ENCODE measurements at regions not wholly inside any gene's neighbourhood (a gene's known extent, or its start where the extent isn't known, plus 50 kb on each side); places are given as distances from the start of the nearest gene placed in this dataset.

DNA sequence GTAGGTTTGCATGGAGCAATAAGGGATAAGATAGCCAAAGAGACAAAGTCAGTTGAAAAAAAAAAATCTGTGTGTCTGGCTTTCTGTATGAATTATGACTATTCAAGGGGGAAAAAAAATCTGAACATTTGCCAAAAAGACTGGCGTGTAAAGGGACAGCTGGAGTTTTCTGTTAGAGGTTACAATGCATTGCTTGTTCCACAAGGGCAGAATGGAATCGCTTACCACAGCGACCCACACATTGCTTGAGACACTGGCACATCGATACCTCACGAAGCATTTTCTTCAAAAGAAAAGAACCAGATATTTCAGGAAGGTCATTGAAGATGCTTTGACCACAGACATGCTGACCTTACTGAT lies 327.8 kb downstream of the TMEM167A start:
- Histone ChIP-seq H3K36me3 (ENCODE audit: insufficient read depth, low read length) (no peaks in the 10 kb centered on the region), H3K4me2 (ENCODE audit: low read depth, low read length, poor library complexity, severe bottlenecking) (peak overlapping the region; percentile 58), H2AFZ (ENCODE audit: low read length) (no peak overlapping the region), H3F3A (ENCODE audit: low read depth) (peaks cover 12% of the 10 kb centered on the region; the same call in 1 of the 2 replicates), H3K9me2 (replicated peaks; ENCODE audit: low read depth, low read length) (no peaks in the 10 kb centered on the region), H3K79me2 (ENCODE audit: insufficient read depth, low read length) (no peaks in the 10 kb centered on the region), H3K4me3 (ENCODE audit: low read length, poor library complexity, severe bottlenecking) (peak overlapping the region; percentile 32), H4K20me1 (ENCODE audit: insufficient read depth, low read length, poor library complexity, severe bottlenecking) (no peaks in the 10 kb centered on the region), H3K9ac (ENCODE audit: low read depth, low read length, poor library complexity, severe bottlenecking) (no peak overlapping the region), H3K4me1 (ENCODE audit: insufficient read depth, low read length, poor library complexity, severe bottlenecking) (peaks cover 32% of the 10 kb centered on the region), H3K9me3 (ENCODE audit: insufficient read depth, low read depth, low read length) (peaks cover 9% of the 10 kb centered on the region; the same call in 1 of the 2 replicates), H3K27me3 (ENCODE audit: insufficient read depth, low read length, poor library complexity, severe bottlenecking) (no peaks in the 10 kb centered on the region)
- no peak for TF ChIP-seq EZH2phosphoT487 (IDR thresholded peaks at IDR 0.05; ENCODE audit: borderline replicate concordance)
- TF ChIP-seq CTCF (conservative IDR thresholded peaks at IDR 0.05; ENCODE audit: low read length): no peak

DNA sequence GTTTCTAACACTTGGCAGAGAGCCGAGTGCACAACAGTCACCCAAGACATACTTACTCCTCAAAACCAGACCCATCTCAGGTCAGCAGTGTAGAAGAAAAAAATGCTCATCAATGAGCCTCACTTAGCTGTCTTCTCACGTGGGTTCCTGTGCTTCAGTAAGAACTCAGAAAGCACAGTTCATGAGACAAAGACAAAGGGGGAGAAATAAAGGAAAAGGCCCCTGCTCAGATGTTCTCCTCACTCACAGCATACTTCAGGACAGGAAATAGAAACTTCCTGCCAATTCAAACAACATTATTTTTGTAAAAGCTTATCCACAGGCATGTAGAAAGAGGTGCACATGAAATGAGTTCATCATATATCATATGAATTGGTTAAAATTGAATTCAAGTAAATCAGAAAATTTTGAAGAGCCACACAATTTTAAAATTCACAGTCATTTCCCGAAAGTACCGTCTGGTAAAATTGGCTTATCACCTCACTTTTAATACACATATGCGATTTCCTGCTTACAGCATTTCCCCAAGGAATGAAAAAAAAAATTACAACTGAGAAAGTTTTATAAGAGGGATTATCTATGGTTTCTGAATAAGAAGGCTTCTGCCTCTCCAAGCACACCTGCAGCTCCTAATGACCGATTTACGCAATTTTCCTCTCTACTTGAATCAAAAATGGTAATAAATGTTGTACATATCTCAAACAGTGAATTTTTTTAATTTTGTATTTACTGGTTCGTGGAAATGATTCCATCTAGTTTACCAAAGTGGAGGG lies 328.3 kb downstream of the TMEM167A start:
- H4K20me1 ChIP-seq (ENCODE audit: insufficient read depth, low read length, poor library complexity, severe bottlenecking): no peaks in the 10 kb centered on the region
- H3K9me3 ChIP-seq (ENCODE audit: insufficient read depth, low read depth, low read length): peaks cover 9% of the 10 kb centered on the region; the same call in 1 of the 2 replicates
- peak overlapping the region; percentile 58 for H2AFZ ChIP-seq (ENCODE audit: low read length)
- peak overlapping the region; percentile 21 for H3K9ac ChIP-seq (ENCODE audit: low read depth, low read length, poor library complexity, severe bottlenecking)
- peaks cover 32% of the 10 kb centered on the region for H3K4me1 ChIP-seq (ENCODE audit: insufficient read depth, low read length, poor library complexity, severe bottlenecking)
- no peaks in the 10 kb centered on the region for H3K27me3 ChIP-seq (ENCODE audit: insufficient read depth, low read length, poor library complexity, severe bottlenecking)
- peaks cover 12% of the 10 kb centered on the region; the same call in 1 of the 2 replicates for H3F3A ChIP-seq (ENCODE audit: low read depth)
- peak overlapping the region; percentile 58 for H3K4me2 ChIP-seq (ENCODE audit: low read depth, low read length, poor library complexity, severe bottlenecking)
- no peaks in the 10 kb centered on the region for H3K9me2 ChIP-seq (replicated peaks; ENCODE audit: low read depth, low read length)
- H3K36me3 ChIP-seq (ENCODE audit: insufficient read depth, low read length): no peaks in the 10 kb centered on the region
- peak overlapping the region; percentile 32 for H3K4me3 ChIP-seq (ENCODE audit: low read length, poor library complexity, severe bottlenecking)
- no peaks in the 10 kb centered on the region for H3K79me2 ChIP-seq (ENCODE audit: insufficient read depth, low read length)
- no peak for TF ChIP-seq CTCF (conservative IDR thresholded peaks at IDR 0.05; ENCODE audit: low read length)
- TF ChIP-seq EZH2phosphoT487 (IDR thresholded peaks at IDR 0.05; ENCODE audit: borderline replicate concordance): no peak

DNA sequence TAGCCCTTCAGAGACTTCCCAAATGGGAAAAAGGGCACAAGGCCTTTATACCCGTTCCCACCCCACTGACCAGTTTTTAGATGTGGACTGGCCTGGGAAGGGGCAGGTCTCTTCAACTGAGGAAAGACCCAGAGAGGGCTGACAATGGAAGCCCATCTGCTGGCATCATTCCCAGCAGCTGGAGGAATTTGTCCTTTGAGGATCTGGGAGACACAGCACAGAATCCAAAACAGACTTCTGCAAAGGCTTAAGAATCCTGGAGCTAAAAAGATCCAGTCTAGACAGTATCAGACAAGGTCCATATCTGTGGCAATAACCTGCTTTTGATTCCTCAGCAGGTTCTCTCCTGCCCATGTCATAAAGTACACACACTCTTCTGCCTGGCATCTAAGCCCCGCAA lies 329.2 kb downstream of the TMEM167A start:
- Histone ChIP-seq H3K79me2 (ENCODE audit: insufficient read depth, low read length) (no peaks in the 10 kb centered on the region), H4K20me1 (ENCODE audit: insufficient read depth, low read length, poor library complexity, severe bottlenecking) (no peaks in the 10 kb centered on the region), H3K36me3 (ENCODE audit: insufficient read depth, low read length) (no peaks in the 10 kb centered on the region), H3K4me2 (ENCODE audit: low read depth, low read length, poor library complexity, severe bottlenecking) (peak overlapping the region; percentile 58), H3K4me3 (ENCODE audit: low read length, poor library complexity, severe bottlenecking) (no peak overlapping the region), H3K9ac (ENCODE audit: low read depth, low read length, poor library complexity, severe bottlenecking) (peak overlapping the region; percentile 21), H3K4me1 (ENCODE audit: insufficient read depth, low read length, poor library complexity, severe bottlenecking) (peaks cover 32% of the 10 kb centered on the region), H3K9me2 (replicated peaks; ENCODE audit: low read depth, low read length) (no peaks in the 10 kb centered on the region), H3K27me3 (ENCODE audit: insufficient read depth, low read length, poor library complexity, severe bottlenecking) (no peaks in the 10 kb centered on the region), H3K9me3 (ENCODE audit: insufficient read depth, low read depth, low read length) (peaks cover 9% of the 10 kb centered on the region; the same call in 1 of the 2 replicates), H2AFZ (ENCODE audit: low read length) (peak overlapping the region; percentile 58), H3F3A (ENCODE audit: low read depth) (peaks cover 12% of the 10 kb centered on the region; the same call in 1 of the 2 replicates)
- TF ChIP-seq EZH2phosphoT487 (IDR thresholded peaks at IDR 0.05; ENCODE audit: borderline replicate concordance) (no peak), CTCF (conservative IDR thresholded peaks at IDR 0.05; ENCODE audit: low read length) (no peak)

Measured in Loucy (cell line).